Stimulated activated CD8-positive, alpha-beta memory T cell treated with anti-CD3 and anti-CD28 coated beads, Interleukin-12 subunit alpha, Interleukin-12 subunit beta, amount 100 ng/mL, for 24 hours (primary cell): ENCODE measurements at regions not wholly inside any gene's neighbourhood (a gene's known extent, or its start where the extent isn't known, plus 50 kb on each side); places are given as distances from the start of the nearest gene placed in this dataset.
"Not testable (repeated sequence)": the region's sequence is repeated elsewhere in the genome, so short reads cannot be mapped to it uniquely, and the experiment has no call there.

ENCODE experiments used
- DNase-seq: peaks from one replicate; pipeline ENCODE4 v3.0.0-alpha.2; 2020; ENCODE audit errors: extremely low read depth

GRCh38 chr1:5733596-5733995 lies 258.6 kb downstream of the NPHP4 start:
- no peak for DNase-seq

- DNase-seq = no peak
Observed at GRCh38 chr1:5731110-5731423, 261.2 kb downstream of the NPHP4 start.

DNA sequence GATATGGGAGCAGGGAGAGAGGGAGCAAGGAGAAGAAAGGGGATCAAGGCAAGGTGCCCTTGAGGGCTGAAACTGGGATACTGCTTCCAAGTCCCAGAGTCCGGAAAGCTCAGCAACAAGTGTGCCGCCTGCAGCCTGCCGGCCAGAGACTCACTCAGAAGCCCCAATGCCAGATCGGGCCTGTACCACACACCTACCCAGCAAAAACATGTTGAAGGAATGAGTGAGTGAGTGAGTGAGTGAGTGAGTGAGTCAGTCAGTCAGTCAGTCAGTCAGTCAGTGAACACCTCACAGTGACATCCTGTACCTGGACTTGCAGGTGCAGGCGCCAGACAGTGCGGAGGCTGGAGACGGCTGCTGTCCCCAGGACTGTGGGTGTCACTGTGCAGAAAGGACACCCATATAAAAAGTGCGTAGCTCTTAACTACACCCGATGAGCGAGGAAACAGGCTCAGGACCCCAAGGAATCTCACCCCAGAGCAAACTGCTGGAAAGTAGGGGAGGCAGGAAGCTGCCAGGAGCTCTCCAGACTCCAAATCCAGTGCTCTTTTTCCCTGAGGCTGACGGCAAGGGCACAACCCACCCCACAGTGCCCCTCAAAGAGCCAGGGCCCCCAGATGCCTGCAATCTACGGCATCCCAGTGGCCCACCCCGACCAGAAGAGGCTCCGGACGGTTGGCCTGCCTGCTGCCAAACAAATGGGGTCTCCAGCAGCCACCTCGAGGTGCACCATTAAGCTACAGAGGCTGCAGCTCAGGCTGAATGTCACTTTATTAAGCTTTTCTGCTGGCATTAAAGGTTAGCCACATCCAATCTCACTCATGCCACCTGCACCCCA lies 261.7 kb downstream of the NPHP4 start:
- DNase-seq = no peak

DNA sequence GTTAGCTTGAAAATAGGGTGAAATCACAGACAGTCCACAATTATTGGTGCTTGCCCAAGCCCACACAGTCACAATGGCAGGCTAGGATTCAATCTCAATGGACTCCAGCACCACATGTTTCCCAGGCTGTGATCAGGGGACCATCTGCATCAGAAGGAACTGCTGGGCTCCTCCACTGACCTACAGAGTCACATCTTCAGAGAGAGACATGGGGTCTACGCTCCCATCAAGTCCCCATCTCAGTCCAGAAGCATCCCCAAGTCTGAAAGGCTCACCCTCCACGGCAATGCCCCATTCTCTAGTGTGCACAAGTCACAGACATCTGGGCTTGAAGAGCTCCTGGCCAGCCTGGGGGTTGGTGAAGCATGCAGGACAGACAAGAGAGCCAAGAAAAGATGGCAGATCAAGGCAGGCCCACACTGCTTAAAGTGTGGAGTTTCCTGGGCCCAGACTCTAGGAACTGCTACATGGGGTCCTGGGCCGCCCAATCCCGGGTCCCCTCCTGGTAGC lies 262.5 kb downstream of the NPHP4 start:
- no peak for DNase-seq

GRCh38 chr1:5728663-5729355 lies 263.4 kb downstream of the NPHP4 start:
- no peak for DNase-seq

DNA sequence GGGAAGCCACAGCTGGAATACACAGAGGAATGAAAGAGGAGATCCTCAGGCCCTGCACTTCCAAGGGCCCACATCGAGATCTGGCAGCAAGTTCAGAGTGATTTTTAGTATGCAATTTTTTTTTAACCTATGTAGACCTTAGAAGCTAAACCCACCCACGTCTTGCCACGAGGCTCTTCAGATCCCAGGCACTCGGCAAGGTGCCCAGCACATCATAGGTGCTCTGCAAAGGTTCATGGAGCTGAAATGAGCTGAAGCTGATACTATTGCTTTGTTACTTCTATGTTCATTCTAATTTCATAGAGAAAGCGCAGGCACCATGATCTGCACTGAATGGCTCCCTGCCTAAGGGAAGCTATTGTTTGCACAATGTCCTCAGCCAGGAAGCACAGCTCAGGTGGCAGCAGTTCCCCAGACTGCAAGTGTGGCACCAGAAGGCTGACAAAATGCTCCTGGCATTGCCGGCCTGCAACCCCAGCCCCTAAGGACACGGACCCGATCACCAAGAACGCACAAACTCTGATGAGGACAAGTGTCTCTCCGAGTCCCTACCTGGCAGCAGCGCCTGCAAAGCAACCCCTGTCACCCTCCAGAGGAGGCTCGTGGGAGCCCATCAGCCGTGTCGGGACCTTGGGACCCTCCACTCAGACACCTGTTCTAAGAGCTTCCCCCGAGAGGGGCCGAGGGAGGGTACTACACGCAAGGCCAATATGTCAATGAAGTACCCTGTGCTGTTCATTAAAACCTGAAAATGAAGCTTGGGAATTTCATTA lies 264.2 kb downstream of the NPHP4 start:
- DNase-seq = no peak

DNA sequence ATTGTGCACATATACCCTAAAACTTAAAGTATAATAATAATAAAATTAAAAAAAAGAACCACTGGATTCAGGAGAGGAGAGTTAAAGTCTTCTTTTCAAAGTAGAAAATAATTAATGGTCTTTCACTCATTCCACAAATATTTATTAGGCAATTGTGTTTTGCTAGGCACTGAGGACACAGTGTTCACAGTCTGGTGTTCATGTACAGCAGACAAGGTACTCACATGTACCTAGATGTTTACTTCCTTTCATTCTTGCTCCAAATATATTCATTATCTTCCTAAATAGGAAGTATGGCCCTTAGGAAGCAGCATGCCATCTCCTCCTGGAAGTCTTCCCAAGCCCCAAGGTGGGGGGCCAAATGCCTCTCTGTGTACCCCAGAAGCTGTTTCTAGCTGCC lies 265.0 kb downstream of the NPHP4 start:
- DNase-seq = no peak

GRCh38 chr1:5726586-5727184 lies 265.5 kb downstream of the NPHP4 start:
- DNase-seq = not testable (repeated sequence)

DNA sequence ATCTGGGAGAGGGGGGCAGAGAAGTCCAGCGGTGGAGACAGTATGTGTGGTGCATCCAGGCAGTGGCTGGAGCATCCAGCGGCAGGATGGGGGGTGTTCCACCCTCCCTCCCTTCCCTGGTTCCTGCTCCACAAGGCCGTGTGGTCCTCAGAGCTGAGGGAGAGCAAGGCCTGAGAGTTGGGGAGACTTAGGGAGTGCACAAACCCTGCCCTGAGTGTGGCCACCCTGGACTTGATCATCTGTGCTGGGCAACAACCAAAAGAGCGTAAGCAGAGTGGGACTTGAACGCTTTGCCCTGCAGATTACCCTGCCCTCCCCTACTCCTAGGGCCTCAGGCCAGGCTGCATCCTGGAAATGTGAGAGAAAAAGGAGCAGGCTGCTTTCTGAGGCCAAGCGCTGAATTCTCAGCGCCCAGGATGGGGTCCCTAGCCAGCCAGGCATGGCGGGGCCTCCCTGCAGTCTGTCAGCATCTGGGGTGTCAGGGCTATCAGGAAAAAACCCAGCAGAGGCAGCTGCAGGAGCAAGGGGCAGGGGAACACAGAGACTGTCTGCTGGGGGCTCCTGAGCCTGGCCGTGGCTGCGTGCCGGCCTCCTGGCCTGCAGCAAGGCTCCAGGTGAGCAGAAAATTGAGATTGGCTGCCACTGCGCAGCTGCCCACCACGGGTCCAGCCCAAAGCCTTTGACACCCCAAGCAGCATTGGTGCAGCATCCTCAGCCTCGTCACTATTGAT lies 266.2 kb downstream of the NPHP4 start:
- no peak for DNase-seq

DNA sequence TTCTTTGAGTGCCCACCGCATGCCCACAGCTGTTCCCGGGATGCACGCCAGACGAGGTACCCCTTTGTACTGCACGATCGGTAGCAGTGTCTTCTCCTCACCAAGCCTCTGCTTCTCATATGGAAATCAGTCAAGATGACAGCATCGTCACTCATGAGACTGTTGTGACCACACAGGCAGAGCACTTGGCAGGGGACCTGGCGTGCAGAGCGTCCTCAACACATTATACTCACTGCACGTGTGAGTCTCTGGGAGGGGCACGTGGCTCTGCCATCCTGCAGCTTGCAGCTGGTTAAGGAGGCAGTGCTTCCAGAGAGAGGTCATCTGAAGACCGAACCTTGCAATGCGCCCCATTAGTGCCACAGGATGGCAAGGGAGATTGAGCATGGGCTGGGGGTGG lies 266.8 kb downstream of the NPHP4 start:
- DNase-seq = no peak

GRCh38 chr1:5724847-5725246 lies 267.4 kb downstream of the NPHP4 start:
- DNase-seq = no peak

DNA sequence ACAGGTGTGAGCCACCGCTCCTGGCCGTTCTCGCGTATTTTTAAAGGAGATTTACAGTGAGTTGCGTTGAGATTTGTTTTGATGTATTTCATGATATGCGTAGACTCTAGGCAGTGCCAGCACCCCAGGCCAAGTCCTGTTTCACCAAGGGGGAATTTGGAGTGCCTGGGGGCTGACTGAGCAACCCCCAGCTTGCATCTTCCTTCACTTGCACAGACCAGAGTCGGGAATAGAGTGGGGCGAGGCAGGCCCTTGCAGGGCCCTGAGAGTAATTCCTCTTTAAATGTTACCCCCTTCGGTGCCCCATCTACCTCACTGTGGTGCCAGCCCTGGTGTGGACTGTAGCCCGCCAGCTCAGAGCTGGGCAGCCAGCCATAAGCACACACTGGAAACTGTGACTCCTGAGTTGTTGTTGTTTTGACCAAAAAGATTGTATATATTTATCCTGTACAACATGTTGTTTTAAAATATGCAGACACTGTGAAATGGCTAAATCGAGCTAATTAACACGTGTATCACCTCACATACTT lies 269.5 kb downstream of the NPHP4 start:
- no peak for DNase-seq

GRCh38 chr1:5721634-5722215 lies 270.5 kb downstream of the NPHP4 start:
- no peak for DNase-seq

DNA sequence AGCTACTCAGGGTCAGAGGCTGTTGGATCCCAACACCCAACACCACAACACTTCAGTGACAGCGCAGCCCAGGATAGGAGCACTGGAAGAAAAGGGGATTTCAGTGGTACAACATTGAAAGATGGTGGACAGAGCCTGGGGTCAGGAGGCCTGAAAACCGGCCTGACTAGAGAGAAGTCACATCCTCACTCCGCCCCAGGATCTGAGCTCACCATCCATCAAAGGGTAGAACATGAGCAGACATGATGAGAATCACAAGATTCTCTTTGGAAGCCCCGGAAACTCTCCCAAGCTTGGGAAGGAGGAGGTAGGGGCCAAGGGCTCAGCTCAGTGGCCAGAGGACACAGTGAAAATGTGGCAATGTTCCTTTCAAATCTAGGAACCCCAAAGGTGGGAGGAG lies 271.3 kb downstream of the NPHP4 start:
- DNase-seq = no peak

GRCh38 chr1:5720484-5720883 lies 271.7 kb downstream of the NPHP4 start:
- no peak for DNase-seq

- no peak for DNase-seq
Observed at GRCh38 chr1:5720045-5720444, 272.2 kb downstream of the NPHP4 start.

DNA sequence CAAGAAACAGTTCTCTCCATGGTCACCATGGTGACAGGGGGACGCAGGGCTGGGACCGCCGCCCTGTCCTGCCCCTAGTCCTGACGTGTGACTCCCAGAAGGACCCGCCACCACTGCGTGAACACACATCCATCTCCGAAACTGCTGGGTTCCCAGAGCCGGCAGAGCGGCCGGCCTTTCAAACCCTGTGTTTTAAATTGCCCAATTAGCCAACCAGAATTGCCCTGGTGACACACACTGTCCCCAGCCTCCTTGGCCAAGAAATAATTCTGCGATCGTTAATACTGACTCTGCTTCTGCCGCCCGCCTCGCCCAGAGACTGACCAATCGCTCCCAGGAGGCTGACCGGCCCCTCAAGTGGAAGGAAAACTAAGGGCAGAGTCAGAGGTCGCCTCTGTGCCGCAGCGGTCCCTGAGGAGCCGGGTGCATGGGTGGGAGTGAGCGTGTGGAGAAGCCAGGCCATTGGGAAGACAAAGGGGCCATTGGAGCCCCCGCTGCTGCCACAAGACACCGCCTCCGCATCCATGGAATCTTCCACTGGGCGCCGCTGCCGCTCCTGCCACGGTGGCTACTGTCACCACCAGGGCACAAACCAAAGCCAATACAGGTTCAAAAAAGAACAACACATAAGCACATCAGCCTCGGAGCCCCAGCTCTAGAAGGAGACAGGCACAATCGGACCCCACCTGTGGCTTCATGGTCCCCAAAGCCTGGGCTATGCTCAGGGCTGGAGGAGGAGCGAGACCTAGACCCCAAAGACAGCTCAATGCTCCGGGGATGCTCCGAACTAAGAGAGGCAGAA lies 273.2 kb downstream of the NPHP4 start:
- DNase-seq = no peak

GRCh38 chr1:5717031-5717682 lies 275.1 kb downstream of the NPHP4 start:
- DNase-seq = no peak

- no peak for DNase-seq
Observed at GRCh38 chr1:5716126-5716525, 276.1 kb downstream of the NPHP4 start.
